ENCODE measurements at regions not wholly inside any gene's neighbourhood (a gene's known extent, or its start where the extent isn't known, plus 50 kb on each side); places are given as distances from the start of the nearest gene placed in this dataset.

- TF ChIP-seq CTCF (IDR thresholded peaks at IDR 0.05) (no peak), POLR2A (IDR thresholded peaks at IDR 0.05) (no peak)
Measured at GRCh38 chr14:65928995-65929394, 516.5 kb downstream of the FUT8 start.

Data from thyroid gland (tissue), 4 donors.